ENCODE measurements at regions not wholly inside any gene's neighbourhood (a gene's known extent, or its start where the extent isn't known, plus 50 kb on each side); places are given as distances from the start of the nearest gene placed in this dataset.
A peak's percentile ranks its signal among the peaks of the same experiment; 100 is the strongest.

GRCh38 chr14:26730929-26731618 is 133.2 kb upstream of the NOVA1 start:
- in situ Hi-C loops (cut with MboI; ENCODE audit: low pct_unique_long_range_greater_than_20kb, low sequenced_read_pairs, unreplicated experiment), result no loop called here
- no peak for DNase-seq (ENCODE audit: low spot score)
- TF ChIP-seq CTCF (IDR thresholded peaks at IDR 0.05; ENCODE audit: extremely low read depth, insufficient read depth, missing control alignments), result peak; percentile 10

GRCh38 chr14:26735811-26736210 is 138.0 kb upstream of the NOVA1 start:
- TF ChIP-seq CTCF (IDR thresholded peaks at IDR 0.05; ENCODE audit: extremely low read depth, insufficient read depth, missing control alignments), result no peak
- no peak for DNase-seq (ENCODE audit: low spot score)
- in situ Hi-C loops (cut with MboI; ENCODE audit: low pct_unique_long_range_greater_than_20kb, low sequenced_read_pairs, unreplicated experiment), result no loop called here

DNA sequence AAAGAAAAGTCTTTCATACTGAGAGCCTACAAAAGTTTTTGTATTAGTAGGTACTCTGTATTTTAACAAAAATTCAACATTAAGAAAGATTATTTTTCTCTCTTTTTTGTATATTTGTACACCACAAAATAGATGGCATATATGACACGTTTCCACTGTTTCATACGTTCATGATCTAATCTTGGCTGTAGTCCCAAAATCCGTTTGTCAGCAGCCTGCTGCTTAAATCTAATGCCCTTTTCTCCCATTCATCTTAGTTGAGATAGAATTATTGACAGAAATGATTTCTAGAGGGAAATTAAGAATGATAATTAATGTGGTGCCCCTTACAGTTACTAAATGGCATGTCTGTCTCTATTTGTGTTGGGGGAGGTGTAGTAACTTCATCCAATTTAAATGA is 140.7 kb upstream of the NOVA1 start:
- TF ChIP-seq CTCF (IDR thresholded peaks at IDR 0.05; ENCODE audit: extremely low read depth, insufficient read depth, missing control alignments), result no peak
- no peak for DNase-seq (ENCODE audit: low spot score)
- in situ Hi-C loops (cut with MboI; ENCODE audit: low pct_unique_long_range_greater_than_20kb, low sequenced_read_pairs, unreplicated experiment), result no loop called here

DNA sequence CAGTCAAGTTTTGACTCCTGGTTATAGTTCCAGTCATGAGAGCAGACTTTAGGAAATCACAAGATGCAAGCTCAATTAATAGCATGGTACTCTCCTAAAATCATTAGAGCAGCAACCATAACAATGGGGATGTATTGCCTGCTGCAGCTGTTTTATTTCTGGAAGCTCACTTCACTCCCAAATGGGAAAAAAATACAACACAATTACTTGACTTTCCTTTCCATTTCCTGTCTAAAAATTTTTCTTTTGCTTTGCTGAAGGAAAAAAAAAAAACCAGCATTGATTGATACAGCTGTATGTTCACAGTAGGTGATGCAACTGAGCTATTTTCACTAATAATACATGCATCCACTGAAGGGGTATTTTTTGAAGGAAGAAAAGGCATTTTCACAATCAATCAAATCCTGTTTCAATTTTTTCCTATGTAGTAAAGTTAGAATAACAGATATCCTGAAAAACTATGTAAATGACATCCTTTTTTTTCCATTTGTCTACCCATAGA is 143.9 kb upstream of the NOVA1 start:
- DNase-seq (ENCODE audit: low spot score), result no peak
- no peak for TF ChIP-seq CTCF (IDR thresholded peaks at IDR 0.05; ENCODE audit: extremely low read depth, insufficient read depth, missing control alignments)
- in situ Hi-C loops (cut with MboI; ENCODE audit: low pct_unique_long_range_greater_than_20kb, low sequenced_read_pairs, unreplicated experiment), result no loop called here

GRCh38 chr14:26743284-26743683 is 145.5 kb upstream of the NOVA1 start:
- in situ Hi-C loops (cut with MboI; ENCODE audit: low pct_unique_long_range_greater_than_20kb, low sequenced_read_pairs, unreplicated experiment), result no loop called here
- DNase-seq (ENCODE audit: low spot score), result no peak
- no peak for TF ChIP-seq CTCF (IDR thresholded peaks at IDR 0.05; ENCODE audit: extremely low read depth, insufficient read depth, missing control alignments)

- in situ Hi-C loops (cut with MboI; ENCODE audit: low pct_unique_long_range_greater_than_20kb, low sequenced_read_pairs, unreplicated experiment), result no loop called here
- no peak for TF ChIP-seq CTCF (IDR thresholded peaks at IDR 0.05; ENCODE audit: extremely low read depth, insufficient read depth, missing control alignments)
- no peak for DNase-seq (ENCODE audit: low spot score)
These were observed 147.1 kb upstream of the NOVA1 start for GRCh38 chr14:26744903-26745302.
